22Rv1 (cell line): ENCODE measurements at regions not wholly inside any gene's neighbourhood (a gene's known extent, or its start where the extent isn't known, plus 50 kb on each side); places are given as distances from the start of the nearest gene placed in this dataset.

ENCODE experiments used
- H3K27ac ChIP-seq: fragments of 450-650 bp; 2 replicates; pipeline ENCODE4 v1.5.1; 2017
- CTCF ChIP-seq: fragments of 450-650 bp; IDR thresholded peaks from 2 replicates; pipeline ENCODE4 v1.5.1; 2017; ENCODE audit warnings: mild to moderate bottlenecking
- ZFX ChIP-seq: fragments of 450-650 bp; IDR thresholded peaks from 2 replicates; pipeline ENCODE4 v1.6.1; 2017; ENCODE audit warnings: antibody characterized with exemption, borderline replicate concordance

- no peak overlapping the region for H3K27ac ChIP-seq
- TF ChIP-seq ZFX (no peak), CTCF (no peak)
Observed at GRCh38 chr14:29282169-29282568, 515.6 kb downstream of the FOXG1 start.

GRCh38 chr14:29290441-29290840, 523.9 kb downstream of the FOXG1 start:
- TF ChIP-seq ZFX (no peak), CTCF (no peak)
- H3K27ac ChIP-seq = no peak overlapping the region

- no peak overlapping the region for H3K27ac ChIP-seq
- TF ChIP-seq CTCF (no peak), ZFX (no peak)
Observed at GRCh38 chr14:29299372-29299771, 532.8 kb downstream of the FOXG1 start.

- H3K27ac ChIP-seq = no peak overlapping the region
- TF ChIP-seq ZFX (no peak), CTCF (no peak)
Observed at GRCh38 chr14:29301571-29301970, 535.0 kb downstream of the FOXG1 start.

GRCh38 chr14:29310210-29310609, 543.6 kb downstream of the FOXG1 start:
- TF ChIP-seq CTCF (no peak), ZFX (no peak)
- no peak overlapping the region for H3K27ac ChIP-seq

GRCh38 chr14:29310757-29311156, 544.2 kb downstream of the FOXG1 start:
- H3K27ac ChIP-seq = no peak overlapping the region
- TF ChIP-seq ZFX (no peak), CTCF (no peak)

- H3K27ac ChIP-seq = no peak overlapping the region
- TF ChIP-seq ZFX = no peak
- no peak for TF ChIP-seq CTCF
Observed at GRCh38 chr14:29311983-29312382, 545.4 kb downstream of the FOXG1 start.
